SK-N-SH (cell line): ENCODE measurements at regions not wholly inside any gene's neighbourhood (a gene's known extent, or its start where the extent isn't known, plus 50 kb on each side); places are given as distances from the start of the nearest gene placed in this dataset.

Experiments
- CTCF ChIA-PET: fragments of 300-600, 350-600 bp; formaldehyde crosslinking; extraction: SDS; loops from one replicate; lab custom pipeline; 2021; lab: Yijun Ruan, JAX
- POLR2A ChIA-PET: fragments of 350-600 bp; sonication (Branson Sonifier 250); formaldehyde crosslinking; extraction: SDS; loops from one replicate; lab custom pipeline; 2020; ENCODE audit warnings: antibody characterized with exemption, inconsistent platforms; lab: Yijun Ruan, JAX
- DNase-seq: peaks from one replicate; pipeline ENCODE4 v3.0.0; 2012
- H2AFZ ChIP-seq: fragments of 200-600 bp; sonication (generic); 2 replicates; pipeline ENCODE4 v1.8.1; 2016; ENCODE audit warnings: antibody characterized with exemption, mild to moderate bottlenecking, low read depth
- H3F3A ChIP-seq: fragments of 200-600 bp; sonication (generic); replicated peaks from 2 replicates; pipeline ENCODE3; 2016; ENCODE audit warnings: antibody characterized with exemption, mild to moderate bottlenecking; ENCODE audit not compliant: insufficient read depth
- H3K27ac ChIP-seq, 2 experiments: fragments of 200-500 bp in 1 of 2; fragments of 200-600 bp in 1 of 2; sonication (Bioruptor generic) in 1 of 2; sonication (generic), shearing (Covaris generic) in 1 of 2; 2 replicates each; pipeline versions ENCODE4 v1.5.1 to v1.6.1; 2014 to 2016; ENCODE audit warnings: low read depth in 2 of 2, inconsistent platforms in 1 of 2, low read length in 1 of 2, mild to moderate bottlenecking in 1 of 2, mixed read lengths in 1 of 2
- H3K27me3 ChIP-seq: fragments of 200-600 bp; sonication (generic), shearing (Covaris generic); 2 replicates; pipeline ENCODE4 v1.6.1; 2016; ENCODE audit warnings: mixed run types; ENCODE audit not compliant: insufficient read depth
- H3K36me3 ChIP-seq, 2 experiments: fragments of 200-500 bp in 1 of 2; fragments of 200-600 bp in 1 of 2; sonication (Bioruptor generic) in 1 of 2; sonication (generic) in 1 of 2; replicated peaks in 1 of 2; 2 replicates each; pipeline versions ENCODE3 to v1.5.1; 2014 to 2016; ENCODE audit warnings: low read length in 1 of 2, mild to moderate bottlenecking in 1 of 2; ENCODE audit not compliant: insufficient read depth in 2 of 2, control insufficient read depth in 1 of 2
- H3K4me1 ChIP-seq, 2 experiments: fragments of 200-500 bp in 1 of 2; fragments of 200-600 bp in 1 of 2; sonication (Bioruptor generic) in 1 of 2; sonication (generic), shearing (Covaris generic) in 1 of 2; 2 replicates each; pipeline versions ENCODE4 v1.5.1 to v1.6.1; 2014 to 2016; ENCODE audit warnings: low read depth in 1 of 2, low read length in 1 of 2, mixed run types in 1 of 2; ENCODE audit not compliant: insufficient read depth in 2 of 2, control insufficient read depth in 1 of 2
- H3K4me2 ChIP-seq: fragments of 200-600 bp; sonication (generic), shearing (Covaris generic); 2 replicates; pipeline ENCODE4 v1.6.1; 2017; ENCODE audit warnings: mixed run types
- H3K4me3 ChIP-seq, 2 experiments: fragments of 200-500 bp in 1 of 2; fragments of 200-600 bp in 1 of 2; sonication (Bioruptor generic) in 1 of 2; sonication (generic), shearing (Covaris generic) in 1 of 2; 2 replicates each; pipeline versions ENCODE4 v1.5.1 to v1.8.1; 2014 to 2016; ENCODE audit warnings: low read depth in 2 of 2, inconsistent platforms in 1 of 2, low read length in 1 of 2, mild to moderate bottlenecking in 1 of 2, mixed read lengths in 1 of 2, moderate library complexity in 1 of 2
- H3K79me2 ChIP-seq: fragments of 200-600 bp; sonication (generic); 2 replicates; pipeline ENCODE4 v1.8.1; 2017; ENCODE audit warnings: mild to moderate bottlenecking; ENCODE audit not compliant: insufficient read depth
- H3K9ac ChIP-seq: fragments of 200-600 bp; sonication (generic); 2 replicates; pipeline ENCODE4 v1.6.1; 2017; ENCODE audit warnings: mixed run types
- H3K9me2 ChIP-seq: fragments of 200-600 bp; sonication (generic); 2 replicates; pipeline ENCODE4 v1.6.1; 2017; ENCODE audit warnings: mixed run types
- H3K9me3 ChIP-seq: fragments of 200-600 bp; sonication (generic); 2 replicates; pipeline ENCODE4 v1.6.1; 2017; ENCODE audit warnings: mixed run types, mild to moderate bottlenecking, moderate library complexity
- H4K20me1 ChIP-seq: fragments of 200-600 bp; sonication (generic); 2 replicates; pipeline ENCODE4 v1.6.1; 2017; ENCODE audit warnings: mild to moderate bottlenecking, mixed run types; ENCODE audit not compliant: insufficient read depth
- CTCF ChIP-seq: fragments of 200-600 bp; sonication (generic); IDR thresholded peaks from 2 replicates; pipeline ENCODE4 v1.6.1; 2017; ENCODE audit warnings: antibody characterized with exemption, mild to moderate bottlenecking, moderate library complexity
- EP300 ChIP-seq, 2 experiments: IDR thresholded peaks; 2 replicates each; pipeline versions ENCODE4 v1.4.0 to v1.6.1; 2012; ENCODE audit warnings: borderline replicate concordance in 1 of 2, low read depth in 1 of 2, low read length in 1 of 2
- EZH2phosphoT487 ChIP-seq: fragments of 200-600 bp; sonication (generic); IDR thresholded peaks from 2 replicates; pipeline ENCODE4 v1.6.1; 2017; ENCODE audit warnings: low read depth, mixed run types, mild to moderate bottlenecking, antibody characterized with exemption, moderate library complexity, borderline replicate concordance
- FOSL2 ChIP-seq: IDR thresholded peaks from 2 replicates; pipeline ENCODE4 v1.4.0; 2012; ENCODE audit warnings: low read depth, mild to moderate bottlenecking, moderate library complexity, borderline replicate concordance
- FOXJ3 ChIP-seq: sonication (generic); formaldehyde crosslinking; IDR thresholded peaks from 2 replicates; pipeline ENCODE4 v1.5.1; 2020; ENCODE audit warnings: mild to moderate bottlenecking, missing genetic modification reagents
- GABPA ChIP-seq: IDR thresholded peaks from 2 replicates; pipeline ENCODE4 v1.4.0; 2012; ENCODE audit warnings: low read depth, mild to moderate bottlenecking
- GATA2 ChIP-seq: sonication (generic); formaldehyde crosslinking; IDR thresholded peaks from 2 replicates; pipeline ENCODE4 v1.5.0; 2020; ENCODE audit warnings: mild to moderate bottlenecking, missing genetic modification reagents
- MEF2A ChIP-seq: IDR thresholded peaks from 2 replicates; pipeline ENCODE4 v1.4.0; 2012; ENCODE audit warnings: low read depth, borderline replicate concordance
- MXI1 ChIP-seq: IDR thresholded peaks from 2 replicates; pipeline ENCODE4 v1.6.1; 2012; ENCODE audit warnings: mild to moderate bottlenecking, low read depth, low read length, improper control_type of control experiment
- NFIC ChIP-seq: IDR thresholded peaks from 2 replicates; pipeline ENCODE4 v1.4.0; 2012; ENCODE audit warnings: borderline replicate concordance
- NRF1 ChIP-seq: IDR thresholded peaks from 2 replicates; pipeline ENCODE4 v1.6.1; 2012; ENCODE audit warnings: low read depth, mild to moderate bottlenecking, low read length
- PBX3 ChIP-seq: IDR thresholded peaks from 2 replicates; pipeline ENCODE4; 2012
- REST ChIP-seq: IDR thresholded peaks from 2 replicates; pipeline ENCODE4 v1.6.1; 2012; ENCODE audit warnings: mild to moderate bottlenecking, low read depth, low read length, moderate library complexity
- RFX5 ChIP-seq: IDR thresholded peaks from 2 replicates; pipeline ENCODE4 v1.6.1; 2012; ENCODE audit warnings: mild to moderate bottlenecking, improper control_type of control experiment, low read length
- RXRA ChIP-seq: IDR thresholded peaks from 2 replicates; pipeline ENCODE4 v1.4.0; 2012; ENCODE audit warnings: low read depth, mild to moderate bottlenecking, borderline replicate concordance
- USF1 ChIP-seq: IDR thresholded peaks from 2 replicates; pipeline ENCODE4 v1.4.0; 2012; ENCODE audit warnings: low read depth, borderline replicate concordance
- ZBTB33 ChIP-seq: IDR thresholded peaks from 2 replicates; pipeline ENCODE4 v1.4.0; 2012; ENCODE audit warnings: low read depth, borderline replicate concordance
- WGBS: methylation state at CpG from one replicate; pipeline ENCODE4 v1.1.6; 2017; ENCODE audit warnings: low lambda C conversion rate; 5-methylcytosine and 5-hydroxymethylcytosine counted together

GRCh38 chr1:5692664-5693063 lies 299.6 kb downstream of the NPHP4 start:
- Histone ChIP-seq H3K9ac (no peak overlapping the region), H2AFZ (no peak overlapping the region), H3K36me3 (no peaks in the 10 kb centered on the region), H3K27me3 (no peaks in the 10 kb centered on the region), H3K4me2 (no peak overlapping the region), H4K20me1 (no peaks in the 10 kb centered on the region), H3F3A (no peaks in the 10 kb centered on the region), H3K9me2 (no peaks in the 10 kb centered on the region), H3K9me3 (no peaks in the 10 kb centered on the region), H3K79me2 (no peaks in the 10 kb centered on the region), H3K27ac (no peak overlapping the region), H3K4me3 (no peak overlapping the region), H3K4me1 (peaks cover 0 to 17% of the 10 kb centered on the region in 2 experiments; a peak in 1 of 4 replicates)
- WGBS, result 35% methylated on average over 3 of the region's 6 CpGs
- DNase-seq, result no peak
- CTCF ChIA-PET, result interaction anchor here (4.4 kb wide), 1 partner anchor 53 kb away, joined by 22 read pairs; no protein-coding TSS in a partner anchor
- POLR2A ChIA-PET, result no interaction called here
- TF ChIP-seq NRF1, result no peak
- TF ChIP-seq NFIC, result no peak
- no peak for TF ChIP-seq USF1
- TF ChIP-seq GATA2 (CRISPR knock-in tag), result no peak
- no peak for TF ChIP-seq MXI1
- no peak for TF ChIP-seq PBX3
- no peak for TF ChIP-seq EZH2phosphoT487
- TF ChIP-seq FOXJ3 (CRISPR knock-in tag), result no peak
- no peak for TF ChIP-seq ZBTB33
- TF ChIP-seq FOSL2, result no peak
- TF ChIP-seq CTCF, result no peak
- TF ChIP-seq REST, result no peak
- TF ChIP-seq MEF2A, result no peak
- TF ChIP-seq RXRA, result no peak
- no peak for TF ChIP-seq GABPA
- TF ChIP-seq EP300 (IDR thresholded peaks at IDR 0.05; ENCODE audit: borderline replicate concordance in 1 of 2, low read depth in 1 of 2, low read length in 1 of 2), result no peak
- no peak for TF ChIP-seq RFX5
